ENCODE measurements at regions not wholly inside any gene's neighbourhood (a gene's known extent, or its start where the extent isn't known, plus 50 kb on each side); places are given as distances from the start of the nearest gene placed in this dataset.

GRCh38 chr12:4211372-4211771, 62.2 kb upstream of the CCND2 start:
- POLR2A ChIA-PET = no interaction called here
- TF ChIP-seq SAFB2 (CRISPR knock-in tag; IDR thresholded peaks at IDR 0.05; ENCODE audit: borderline replicate concordance, low read depth) (no peak), SP5 (CRISPR knock-in tag; IDR thresholded peaks at IDR 0.05; ENCODE audit: borderline replicate concordance, low read depth) (no peak), RARG (CRISPR knock-in tag; IDR thresholded peaks at IDR 0.05; ENCODE audit: low read depth) (no peak), ZFP82 (CRISPR knock-in tag; IDR thresholded peaks at IDR 0.05; ENCODE audit: borderline replicate concordance) (no peak), ZNF331 (CRISPR knock-in tag; IDR thresholded peaks at IDR 0.05) (no peak), ETV6 (CRISPR knock-in tag; conservative IDR thresholded peaks at IDR 0.05) (no peak), FOXJ3 (CRISPR knock-in tag; IDR thresholded peaks at IDR 0.05; ENCODE audit: borderline replicate concordance) (no peak), ZBTB3 (CRISPR knock-in tag; IDR thresholded peaks at IDR 0.05; ENCODE audit: borderline replicate concordance, low read depth) (no peak), ARID5B (CRISPR knock-in tag; IDR thresholded peaks at IDR 0.05) (no peak), ZFY (CRISPR knock-in tag; IDR thresholded peaks at IDR 0.05) (no peak), MLX (CRISPR knock-in tag; IDR thresholded peaks at IDR 0.05) (no peak), REST (IDR thresholded peaks at IDR 0.05; ENCODE audit: borderline replicate concordance in 1 of 2, low read depth in 1 of 2, low read length in 2 of 2) (no peak), FOXC1 (CRISPR knock-in tag; IDR thresholded peaks at IDR 0.05; ENCODE audit: borderline replicate concordance) (no peak), GTF2F1 (IDR thresholded peaks at IDR 0.05; ENCODE audit: low read length) (no peak)
- TF ChIP-seq, protein P1, sequence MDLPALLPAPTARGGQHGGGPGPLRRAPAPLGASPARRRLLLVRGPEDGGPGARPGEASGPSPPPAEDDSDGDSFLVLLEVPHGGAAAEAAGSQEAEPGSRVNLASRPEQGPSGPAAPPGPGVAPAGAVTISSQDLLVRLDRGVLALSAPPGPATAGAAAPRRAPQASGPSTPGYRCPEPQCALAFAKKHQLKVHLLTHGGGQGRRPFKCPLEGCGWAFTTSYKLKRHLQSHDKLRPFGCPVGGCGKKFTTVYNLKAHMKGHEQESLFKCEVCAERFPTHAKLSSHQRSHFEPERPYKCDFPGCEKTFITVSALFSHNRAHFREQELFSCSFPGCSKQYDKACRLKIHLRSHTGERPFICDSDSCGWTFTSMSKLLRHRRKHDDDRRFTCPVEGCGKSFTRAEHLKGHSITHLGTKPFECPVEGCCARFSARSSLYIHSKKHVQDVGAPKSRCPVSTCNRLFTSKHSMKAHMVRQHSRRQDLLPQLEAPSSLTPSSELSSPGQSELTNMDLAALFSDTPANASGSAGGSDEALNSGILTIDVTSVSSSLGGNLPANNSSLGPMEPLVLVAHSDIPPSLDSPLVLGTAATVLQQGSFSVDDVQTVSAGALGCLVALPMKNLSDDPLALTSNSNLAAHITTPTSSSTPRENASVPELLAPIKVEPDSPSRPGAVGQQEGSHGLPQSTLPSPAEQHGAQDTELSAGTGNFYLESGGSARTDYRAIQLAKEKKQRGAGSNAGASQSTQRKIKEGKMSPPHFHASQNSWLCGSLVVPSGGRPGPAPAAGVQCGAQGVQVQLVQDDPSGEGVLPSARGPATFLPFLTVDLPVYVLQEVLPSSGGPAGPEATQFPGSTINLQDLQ (CRISPR knock-in tag; IDR thresholded peaks at IDR 0.05) = no peak

More at GRCh38 chr12:4211372-4211771, 62.2 kb upstream of the CCND2 start:
- Histone ChIP-seq H3K9me3 (ENCODE audit: low read length) (no peaks in the 10 kb centered on the region), H2AFZ (ENCODE audit: low read length) (no peak overlapping the region), H3K27me3 (ENCODE audit: control insufficient read depth in 1 of 2, insufficient read depth in 2 of 2, low read length in 2 of 2) (peaks cover 0 to 26% of the 10 kb centered on the region in 2 experiments; a peak in 2 of 5 replicates), H3K4me1 (ENCODE audit: insufficient read depth, low read length) (no peaks in the 10 kb centered on the region), H3K9ac (ENCODE audit: insufficient read depth, low read depth, low read length) (no peak overlapping the region), H3K27ac (ENCODE audit: extremely low read length, insufficient read depth, low read length) (no peak overlapping the region), H3K4me2 (ENCODE audit: low read depth, low read length) (no peak overlapping the region), H3K79me2 (ENCODE audit: insufficient read depth, low read length) (no peaks in the 10 kb centered on the region), H3K4me3 (replicated peaks in 1 of 3; ENCODE audit: insufficient read depth in 1 of 3, low read depth in 2 of 3, low read length in 3 of 3) (no peak overlapping the region), H4K20me1 (ENCODE audit: insufficient read depth, low read length) (no peaks in the 10 kb centered on the region), H3K36me3 (replicated peaks in 1 of 2; ENCODE audit: control insufficient read depth in 1 of 2, insufficient read depth in 2 of 2, low read length in 2 of 2) (no peaks in the 10 kb centered on the region)
- WGBS (ENCODE audit: low lambda C conversion rate) = 37% methylated on average over 10 of the region's 10 CpGs
- DNase-seq (ENCODE audit: low spot score) (no peak), ATAC-seq (no peak), FAIRE-seq (no peak)
- CTCF ChIA-PET (ENCODE audit: low intra/inter-chr PET ratio, low total read pairs) = no interaction called here
- intact Hi-C loops (cut with micrococcal nuclease; ENCODE audit: unreplicated experiment) (no loop called here), in situ Hi-C loops (cut with HindIII; ENCODE audit: extremely low pct_ligation_motif_present, low pct_unique_long_range_greater_than_20kb) (no loop called here)
- no TSS peak for BruUV-seq (replicated peaks)
